AG04449 (cell line): ENCODE measurements at regions not wholly inside any gene's neighbourhood (a gene's known extent, or its start where the extent isn't known, plus 50 kb on each side); places are given as distances from the start of the nearest gene placed in this dataset.
A peak's percentile ranks its signal among the peaks of the same experiment; 100 is the strongest.

Experiments used
- CTCF ChIA-PET: fragments of 350-600 bp; formaldehyde crosslinking; extraction: SDS; loops from one replicate; lab custom pipeline; 2021; ENCODE audit warnings: antibody characterized with exemption; lab: Yijun Ruan, JAX
- POLR2A ChIA-PET: fragments of 400-600, 350-600 bp; formaldehyde crosslinking; extraction: SDS; loops from one replicate; lab custom pipeline; 2020; ENCODE audit warnings: antibody characterized with exemption, inconsistent platforms; lab: Yijun Ruan, JAX
- DNase-seq: peaks from one replicate; pipeline ENCODE4 v3.0.0-alpha.2; 2010; ENCODE audit warnings: low read depth, low spot score
- H3K4me3 ChIP-seq: 2 replicates; pipeline ENCODE4 v1.5.1; 2011; ENCODE audit warnings: low read depth, mild to moderate bottlenecking, control low read depth, low read length
- TF ChIP-seq, protein P1 (sequence below): IDR thresholded peaks from one replicate; pipeline ENCODE4 v1.5.1; 2011; ENCODE audit warnings: mild to moderate bottlenecking, moderate library complexity, low read length, control low read depth, inconsistent platforms; ENCODE audit not compliant: insufficient read depth; ENCODE audit errors: missing control alignments

DNA sequence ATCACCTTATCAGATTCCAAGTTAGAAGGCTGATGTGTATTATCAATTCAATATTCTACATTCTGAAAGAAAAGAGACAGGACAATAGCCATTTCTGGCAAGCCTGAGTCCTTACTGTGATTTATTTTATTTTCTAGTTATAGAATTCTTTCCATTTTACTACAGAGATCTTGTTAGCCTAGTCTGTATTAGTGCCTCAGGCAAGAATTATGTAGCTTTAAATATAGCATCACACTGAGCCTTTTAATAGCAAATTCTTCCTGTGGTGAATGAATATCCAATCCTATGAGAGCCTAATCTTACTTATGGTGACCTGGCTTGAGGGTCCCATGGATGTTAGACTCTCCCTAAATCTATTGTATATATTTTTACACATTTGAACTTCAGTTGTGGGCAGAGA lies 732.8 kb upstream of the CITED2 start:
- TF ChIP-seq, protein P1, sequence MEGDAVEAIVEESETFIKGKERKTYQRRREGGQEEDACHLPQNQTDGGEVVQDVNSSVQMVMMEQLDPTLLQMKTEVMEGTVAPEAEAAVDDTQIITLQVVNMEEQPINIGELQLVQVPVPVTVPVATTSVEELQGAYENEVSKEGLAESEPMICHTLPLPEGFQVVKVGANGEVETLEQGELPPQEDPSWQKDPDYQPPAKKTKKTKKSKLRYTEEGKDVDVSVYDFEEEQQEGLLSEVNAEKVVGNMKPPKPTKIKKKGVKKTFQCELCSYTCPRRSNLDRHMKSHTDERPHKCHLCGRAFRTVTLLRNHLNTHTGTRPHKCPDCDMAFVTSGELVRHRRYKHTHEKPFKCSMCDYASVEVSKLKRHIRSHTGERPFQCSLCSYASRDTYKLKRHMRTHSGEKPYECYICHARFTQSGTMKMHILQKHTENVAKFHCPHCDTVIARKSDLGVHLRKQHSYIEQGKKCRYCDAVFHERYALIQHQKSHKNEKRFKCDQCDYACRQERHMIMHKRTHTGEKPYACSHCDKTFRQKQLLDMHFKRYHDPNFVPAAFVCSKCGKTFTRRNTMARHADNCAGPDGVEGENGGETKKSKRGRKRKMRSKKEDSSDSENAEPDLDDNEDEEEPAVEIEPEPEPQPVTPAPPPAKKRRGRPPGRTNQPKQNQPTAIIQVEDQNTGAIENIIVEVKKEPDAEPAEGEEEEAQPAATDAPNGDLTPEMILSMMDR: no peak
- ChIA-PET CTCF (no interaction called here), POLR2A (no interaction called here)
- no peak for DNase-seq
- H3K4me3 ChIP-seq: no peak overlapping the region

DNA sequence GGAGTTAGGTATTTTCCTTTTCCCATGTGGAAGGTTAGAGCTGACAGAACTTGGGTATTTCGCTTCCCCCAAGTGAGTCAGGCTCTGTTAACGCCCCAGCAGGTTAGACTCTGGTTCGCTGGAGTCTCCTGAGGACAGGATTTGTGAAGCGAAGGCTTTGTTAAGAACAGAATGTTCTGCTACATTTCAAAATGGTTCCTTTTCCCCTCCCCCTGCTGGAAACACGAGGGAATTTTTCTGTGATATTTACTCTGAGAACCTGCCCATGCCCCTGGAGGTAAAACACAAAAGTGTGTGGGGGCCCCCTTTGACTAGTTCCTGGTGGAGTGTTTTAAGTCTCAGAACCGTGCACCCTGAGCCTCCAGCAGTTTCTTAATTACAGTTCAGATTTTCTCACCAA lies 731.4 kb upstream of the CITED2 start:
- ChIA-PET CTCF (no interaction called here), POLR2A (no interaction called here)
- TF ChIP-seq, protein P1: no peak
- no peak overlapping the region for H3K4me3 ChIP-seq
- no peak for DNase-seq

DNA sequence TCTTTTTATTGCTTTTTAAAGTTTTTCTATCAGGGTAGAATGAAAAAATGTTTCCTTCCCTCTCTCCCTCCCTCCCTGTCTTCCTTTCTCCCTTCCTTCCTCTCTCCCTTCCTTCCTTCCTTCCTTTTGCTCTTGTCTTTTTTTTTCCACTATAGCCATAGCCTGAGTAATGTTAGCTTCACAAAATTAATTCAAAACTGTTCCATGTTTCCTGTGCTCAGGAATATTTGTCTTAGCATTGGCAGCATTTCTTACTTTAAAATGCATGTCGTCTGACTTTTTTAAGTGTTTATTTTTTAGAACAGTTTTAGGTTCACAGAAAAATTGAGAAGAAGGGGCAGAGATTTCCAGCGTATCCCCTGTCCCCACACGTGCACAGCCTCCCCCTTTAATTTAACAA lies 730.8 kb upstream of the CITED2 start:
- ChIA-PET POLR2A (no interaction called here), CTCF (no interaction called here)
- TF ChIP-seq, protein P1: no peak
- DNase-seq: no peak
- H3K4me3 ChIP-seq: no peak overlapping the region

DNA sequence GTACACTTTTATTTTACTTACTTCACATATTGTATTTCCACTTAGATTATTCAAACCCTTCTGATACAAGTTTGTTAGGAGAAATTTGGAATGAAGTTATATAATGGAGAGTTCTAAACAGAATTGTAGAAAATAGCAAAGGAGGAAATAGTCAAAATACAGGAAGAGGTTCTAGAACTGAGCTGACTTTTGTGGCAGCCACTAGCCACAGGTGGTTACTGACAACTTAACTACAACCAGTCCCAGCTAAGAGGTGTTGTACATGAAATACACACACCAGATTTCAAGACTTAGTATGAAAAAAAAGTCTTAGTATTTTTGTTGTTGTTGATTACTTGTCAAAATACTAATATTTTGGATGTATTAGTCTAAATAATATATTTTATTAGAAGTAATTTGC lies 727.4 kb upstream of the CITED2 start:
- H3K4me3 ChIP-seq: no peak overlapping the region
- TF ChIP-seq, protein P1: no peak
- ChIA-PET POLR2A (no interaction called here), CTCF (no interaction called here)
- DNase-seq: no peak

DNA sequence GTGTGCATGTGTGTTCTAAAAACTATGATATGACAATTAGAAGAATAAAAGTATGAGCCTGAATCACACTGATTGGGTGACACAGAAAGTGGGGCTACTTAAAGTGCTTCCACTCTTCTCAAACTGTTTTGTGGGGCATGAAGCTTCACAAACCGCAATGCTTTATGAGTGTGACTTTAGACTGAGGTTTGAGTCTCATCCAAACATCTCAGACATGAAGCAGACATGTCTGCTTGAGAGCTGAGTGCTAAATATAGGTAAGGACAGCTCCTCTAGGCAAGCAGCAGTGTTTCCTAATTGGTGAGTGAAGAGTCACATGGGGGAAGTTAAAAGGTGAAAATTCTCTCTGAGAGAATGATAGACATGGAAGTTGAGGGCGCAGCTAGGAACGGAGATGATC lies 726.9 kb upstream of the CITED2 start:
- TF ChIP-seq, protein P1: no peak
- ChIA-PET CTCF (no interaction called here), POLR2A (no interaction called here)
- DNase-seq: peak; percentile 34
- H3K4me3 ChIP-seq: no peak overlapping the region

DNA sequence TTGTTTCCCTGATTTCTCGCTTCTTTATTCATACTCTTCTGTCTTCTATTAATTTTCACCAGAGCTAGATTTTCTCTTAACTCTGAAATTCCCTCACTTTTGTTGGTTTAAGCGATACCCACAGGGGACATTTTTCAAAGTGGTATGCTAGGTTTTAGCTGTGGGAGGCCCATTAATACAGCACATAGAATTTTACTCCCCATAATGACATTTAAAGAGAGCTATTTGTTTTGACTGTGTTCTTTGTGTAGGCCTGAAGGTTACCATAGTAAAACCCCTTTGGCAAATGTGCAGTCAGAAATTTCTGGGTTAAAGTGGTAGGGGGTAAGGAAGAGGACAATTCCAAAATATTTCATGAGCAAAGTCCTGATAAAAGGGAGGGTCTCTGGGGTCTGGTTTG lies 721.1 kb upstream of the CITED2 start:
- no peak overlapping the region for H3K4me3 ChIP-seq
- ChIA-PET CTCF (no interaction called here), POLR2A (no interaction called here)
- no peak for DNase-seq
- TF ChIP-seq, protein P1: no peak

DNA sequence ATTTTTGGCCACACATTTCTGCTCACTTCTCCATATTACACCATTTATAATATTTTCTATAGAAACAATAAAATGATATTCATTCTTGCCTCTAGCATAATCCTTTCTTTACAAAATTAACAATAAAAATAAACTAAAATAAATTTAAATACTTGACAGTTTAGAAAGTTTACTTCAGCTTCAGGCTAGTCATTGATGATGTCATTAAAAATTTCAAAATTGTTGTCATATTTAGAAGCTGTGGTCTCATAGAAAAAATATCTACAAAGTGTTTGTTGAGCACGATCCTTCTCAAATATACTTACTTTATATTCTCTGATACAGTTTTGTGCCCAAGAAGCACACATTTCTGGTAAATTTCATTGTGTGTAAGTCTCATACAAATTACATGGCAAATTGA lies 717.4 kb upstream of the CITED2 start:
- ChIA-PET POLR2A (no interaction called here), CTCF (no interaction called here)
- DNase-seq: no peak
- TF ChIP-seq, protein P1: no peak
- H3K4me3 ChIP-seq: no peak overlapping the region
